ENCODE measurements at regions not wholly inside any gene's neighbourhood (a gene's known extent, or its start where the extent isn't known, plus 50 kb on each side); places are given as distances from the start of the nearest gene placed in this dataset.

GRCh38 chr5:4866817-4867216, 273.3 kb upstream of the ADAMTS16 start:
- H3K4me3 ChIP-seq (ENCODE audit: low read length): no peak overlapping the region

GRCh38 chr5:4868140-4868735, 271.9 kb upstream of the ADAMTS16 start:
- Histone ChIP-seq H3K4me1 (ENCODE audit: control insufficient read depth, low read depth, low read length) (no peaks in the 10 kb centered on the region), H3K36me3 (ENCODE audit: control insufficient read depth, low read depth, low read length) (no peaks in the 10 kb centered on the region), H3K27me3 (ENCODE audit: control insufficient read depth, insufficient read depth, low read length) (no peaks in the 10 kb centered on the region), H3K27ac (ENCODE audit: low read length) (no peak overlapping the region), H3K4me3 (ENCODE audit: low read length) (no peak overlapping the region), H3K9ac (ENCODE audit: low read length) (no peak overlapping the region), H3K9me3 (ENCODE audit: control insufficient read depth, low read depth, low read length) (no peaks in the 10 kb centered on the region)

More at GRCh38 chr5:4866817-4867216, 273.3 kb upstream of the ADAMTS16 start:
- H3K27ac ChIP-seq (ENCODE audit: low read length): no peak overlapping the region
- H3K36me3 ChIP-seq (ENCODE audit: control insufficient read depth, low read depth, low read length): no peaks in the 10 kb centered on the region
- no peaks in the 10 kb centered on the region for H3K9me3 ChIP-seq (ENCODE audit: control insufficient read depth, low read depth, low read length)
- H3K9ac ChIP-seq (ENCODE audit: low read length): no peak overlapping the region
- H3K4me1 ChIP-seq (ENCODE audit: control insufficient read depth, low read depth, low read length): no peaks in the 10 kb centered on the region
- no peaks in the 10 kb centered on the region for H3K27me3 ChIP-seq (ENCODE audit: control insufficient read depth, insufficient read depth, low read length)

- H3K36me3 ChIP-seq (ENCODE audit: control insufficient read depth, low read depth, low read length): no peaks in the 10 kb centered on the region
- no peak overlapping the region for H3K4me3 ChIP-seq (ENCODE audit: low read length)
- no peaks in the 10 kb centered on the region for H3K9me3 ChIP-seq (ENCODE audit: control insufficient read depth, low read depth, low read length)
- no peaks in the 10 kb centered on the region for H3K4me1 ChIP-seq (ENCODE audit: control insufficient read depth, low read depth, low read length)
- H3K27ac ChIP-seq (ENCODE audit: low read length): no peak overlapping the region
- H3K9ac ChIP-seq (ENCODE audit: low read length): no peak overlapping the region
- H3K27me3 ChIP-seq (ENCODE audit: control insufficient read depth, insufficient read depth, low read length): no peaks in the 10 kb centered on the region
These were observed 266.5 kb upstream of the ADAMTS16 start for GRCh38 chr5:4873652-4874051.

GRCh38 chr5:4874097-4874496, 266.0 kb upstream of the ADAMTS16 start:
- Histone ChIP-seq H3K9me3 (ENCODE audit: control insufficient read depth, low read depth, low read length) (no peaks in the 10 kb centered on the region), H3K36me3 (ENCODE audit: control insufficient read depth, low read depth, low read length) (no peaks in the 10 kb centered on the region), H3K4me1 (ENCODE audit: control insufficient read depth, low read depth, low read length) (no peaks in the 10 kb centered on the region), H3K27ac (ENCODE audit: low read length) (no peak overlapping the region), H3K9ac (ENCODE audit: low read length) (no peak overlapping the region), H3K27me3 (ENCODE audit: control insufficient read depth, insufficient read depth, low read length) (no peaks in the 10 kb centered on the region), H3K4me3 (ENCODE audit: low read length) (no peak overlapping the region)

- no peaks in the 10 kb centered on the region for H3K4me1 ChIP-seq (ENCODE audit: control insufficient read depth, low read depth, low read length)
- no peaks in the 10 kb centered on the region for H3K36me3 ChIP-seq (ENCODE audit: control insufficient read depth, low read depth, low read length)
- H3K9ac ChIP-seq (ENCODE audit: low read length): no peak overlapping the region
- no peak overlapping the region for H3K27ac ChIP-seq (ENCODE audit: low read length)
- H3K4me3 ChIP-seq (ENCODE audit: low read length): no peak overlapping the region
- H3K27me3 ChIP-seq (ENCODE audit: control insufficient read depth, insufficient read depth, low read length): no peaks in the 10 kb centered on the region
- H3K9me3 ChIP-seq (ENCODE audit: control insufficient read depth, low read depth, low read length): no peaks in the 10 kb centered on the region
These were observed 264.2 kb upstream of the ADAMTS16 start for GRCh38 chr5:4875942-4876341.

GRCh38 chr5:4876804-4877203, 263.3 kb upstream of the ADAMTS16 start:
- no peaks in the 10 kb centered on the region for H3K9me3 ChIP-seq (ENCODE audit: control insufficient read depth, low read depth, low read length)
- no peaks in the 10 kb centered on the region for H3K36me3 ChIP-seq (ENCODE audit: control insufficient read depth, low read depth, low read length)
- H3K27me3 ChIP-seq (ENCODE audit: control insufficient read depth, insufficient read depth, low read length): no peaks in the 10 kb centered on the region
- H3K27ac ChIP-seq (ENCODE audit: low read length): no peak overlapping the region
- no peak overlapping the region for H3K9ac ChIP-seq (ENCODE audit: low read length)
- H3K4me3 ChIP-seq (ENCODE audit: low read length): no peak overlapping the region
- H3K4me1 ChIP-seq (ENCODE audit: control insufficient read depth, low read depth, low read length): no peaks in the 10 kb centered on the region

GRCh38 chr5:4877579-4877978, 262.6 kb upstream of the ADAMTS16 start:
- Histone ChIP-seq H3K9ac (ENCODE audit: low read length) (no peak overlapping the region), H3K4me1 (ENCODE audit: control insufficient read depth, low read depth, low read length) (no peaks in the 10 kb centered on the region), H3K27ac (ENCODE audit: low read length) (no peak overlapping the region), H3K9me3 (ENCODE audit: control insufficient read depth, low read depth, low read length) (no peaks in the 10 kb centered on the region), H3K36me3 (ENCODE audit: control insufficient read depth, low read depth, low read length) (no peaks in the 10 kb centered on the region), H3K4me3 (ENCODE audit: low read length) (no peak overlapping the region), H3K27me3 (ENCODE audit: control insufficient read depth, insufficient read depth, low read length) (no peaks in the 10 kb centered on the region)

DNA sequence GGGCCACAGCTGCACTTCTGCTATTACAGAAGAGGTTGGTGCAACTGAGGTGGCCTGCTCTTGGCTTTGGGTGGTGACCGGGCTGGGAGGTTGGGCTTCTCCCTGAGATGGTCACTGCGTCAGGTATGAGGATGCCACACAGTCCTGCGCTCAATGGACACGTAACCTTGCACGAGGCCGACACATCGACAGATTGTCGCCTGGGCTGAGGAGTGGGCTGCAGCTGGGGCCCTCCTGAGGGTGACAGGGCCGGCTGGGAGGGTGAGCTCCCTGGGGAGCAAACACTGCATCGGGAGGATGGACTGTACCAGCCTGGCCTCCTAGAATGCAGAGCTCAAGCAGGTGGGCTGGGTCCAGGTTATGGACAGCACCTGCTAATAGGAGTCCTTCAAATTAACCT, 261.1 kb upstream of the ADAMTS16 start:
- no peaks in the 10 kb centered on the region for H3K9me3 ChIP-seq (ENCODE audit: control insufficient read depth, low read depth, low read length)
- no peaks in the 10 kb centered on the region for H3K4me1 ChIP-seq (ENCODE audit: control insufficient read depth, low read depth, low read length)
- H3K9ac ChIP-seq (ENCODE audit: low read length): no peak overlapping the region
- H3K36me3 ChIP-seq (ENCODE audit: control insufficient read depth, low read depth, low read length): no peaks in the 10 kb centered on the region
- H3K27ac ChIP-seq (ENCODE audit: low read length): no peak overlapping the region
- H3K27me3 ChIP-seq (ENCODE audit: control insufficient read depth, insufficient read depth, low read length): no peaks in the 10 kb centered on the region
- H3K4me3 ChIP-seq (ENCODE audit: low read length): no peak overlapping the region

GRCh38 chr5:4879693-4880303, 260.3 kb upstream of the ADAMTS16 start:
- no peaks in the 10 kb centered on the region for H3K27me3 ChIP-seq (ENCODE audit: control insufficient read depth, insufficient read depth, low read length)
- H3K9ac ChIP-seq (ENCODE audit: low read length): no peak overlapping the region
- no peaks in the 10 kb centered on the region for H3K9me3 ChIP-seq (ENCODE audit: control insufficient read depth, low read depth, low read length)
- no peaks in the 10 kb centered on the region for H3K36me3 ChIP-seq (ENCODE audit: control insufficient read depth, low read depth, low read length)
- no peaks in the 10 kb centered on the region for H3K4me1 ChIP-seq (ENCODE audit: control insufficient read depth, low read depth, low read length)
- no peak overlapping the region for H3K4me3 ChIP-seq (ENCODE audit: low read length)
- no peak overlapping the region for H3K27ac ChIP-seq (ENCODE audit: low read length)

DNA sequence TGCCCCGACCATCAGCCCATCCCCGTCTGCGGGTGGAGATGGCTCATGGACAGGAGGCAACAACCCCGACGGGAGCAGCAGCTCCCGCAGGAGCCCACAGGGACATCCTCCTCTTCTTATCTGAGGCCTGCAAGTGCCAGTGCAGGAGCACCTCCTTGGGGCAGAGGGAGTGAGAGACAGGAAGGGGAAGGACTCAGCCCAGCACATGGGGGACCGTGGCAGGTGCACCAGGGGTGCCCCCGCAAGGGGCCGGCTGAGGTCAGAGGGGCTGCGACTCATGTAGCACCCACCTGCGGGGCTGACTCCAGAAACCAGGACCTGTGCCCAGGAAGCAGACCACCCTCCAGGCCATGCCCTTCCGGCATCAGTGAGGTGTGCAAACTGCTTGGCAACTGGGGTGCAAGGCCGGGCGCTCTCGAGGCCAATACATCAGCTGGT, 259.8 kb upstream of the ADAMTS16 start:
- no peaks in the 10 kb centered on the region for H3K36me3 ChIP-seq (ENCODE audit: control insufficient read depth, low read depth, low read length)
- H3K9ac ChIP-seq (ENCODE audit: low read length): no peak overlapping the region
- no peaks in the 10 kb centered on the region for H3K4me1 ChIP-seq (ENCODE audit: control insufficient read depth, low read depth, low read length)
- H3K4me3 ChIP-seq (ENCODE audit: low read length): no peak overlapping the region
- H3K27ac ChIP-seq (ENCODE audit: low read length): no peak overlapping the region
- H3K9me3 ChIP-seq (ENCODE audit: control insufficient read depth, low read depth, low read length): no peaks in the 10 kb centered on the region
- no peaks in the 10 kb centered on the region for H3K27me3 ChIP-seq (ENCODE audit: control insufficient read depth, insufficient read depth, low read length)

DNA sequence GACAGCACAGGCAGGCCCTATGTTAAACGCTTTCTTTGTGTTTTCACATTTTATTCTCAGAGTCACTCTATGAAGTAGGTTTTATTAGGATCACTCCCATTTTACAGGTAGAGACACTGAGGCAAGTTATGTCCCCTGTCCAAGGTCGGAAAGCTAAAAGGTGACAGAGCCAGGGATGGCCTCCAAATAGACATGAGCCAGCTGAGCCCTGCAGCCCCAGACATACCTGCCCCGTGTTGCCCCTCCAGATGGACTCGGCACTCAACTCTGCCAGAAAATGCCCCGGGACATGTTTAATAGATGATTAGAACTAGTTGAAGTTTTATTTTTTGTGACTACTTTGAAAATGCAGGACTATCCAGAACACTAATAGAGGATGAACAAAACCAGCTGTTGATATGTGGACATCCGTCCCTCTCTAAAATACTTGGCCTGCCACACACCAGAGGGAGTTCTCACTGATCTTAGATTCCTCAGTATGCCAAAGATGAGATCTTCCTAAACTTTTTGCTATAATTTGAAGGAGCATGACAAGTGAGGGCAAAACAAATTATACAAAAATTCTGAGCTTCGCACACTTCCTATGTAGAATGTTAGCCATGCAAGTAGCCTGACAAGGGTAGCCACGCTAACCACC, 258.6 kb upstream of the ADAMTS16 start:
- Histone ChIP-seq H3K27me3 (ENCODE audit: control insufficient read depth, insufficient read depth, low read length) (no peaks in the 10 kb centered on the region), H3K27ac (ENCODE audit: low read length) (no peak overlapping the region), H3K36me3 (ENCODE audit: control insufficient read depth, low read depth, low read length) (no peaks in the 10 kb centered on the region), H3K4me1 (ENCODE audit: control insufficient read depth, low read depth, low read length) (no peaks in the 10 kb centered on the region), H3K9ac (ENCODE audit: low read length) (no peak overlapping the region), H3K4me3 (ENCODE audit: low read length) (no peak overlapping the region), H3K9me3 (ENCODE audit: control insufficient read depth, low read depth, low read length) (no peaks in the 10 kb centered on the region)

DNA sequence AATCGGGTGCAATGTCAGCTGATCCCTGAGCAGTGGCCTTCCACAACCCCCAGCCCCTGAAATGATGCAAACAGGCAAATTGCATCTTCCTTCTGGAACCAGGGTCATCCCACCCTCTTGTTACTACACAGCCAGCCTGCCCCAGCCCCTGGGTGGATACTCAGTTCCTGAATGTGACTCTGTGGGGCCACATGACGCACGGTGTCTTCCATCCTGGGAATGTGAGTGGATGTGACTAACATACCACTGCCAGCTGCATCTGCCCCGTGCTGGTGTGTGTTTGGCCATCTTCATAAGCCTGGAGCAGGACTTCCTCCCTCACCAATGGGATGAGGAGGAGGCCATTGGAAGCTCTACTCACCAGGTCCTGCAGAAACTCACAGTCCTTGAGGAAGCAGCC, 257.9 kb upstream of the ADAMTS16 start:
- Histone ChIP-seq H3K36me3 (ENCODE audit: control insufficient read depth, low read depth, low read length) (no peaks in the 10 kb centered on the region), H3K27me3 (ENCODE audit: control insufficient read depth, insufficient read depth, low read length) (no peaks in the 10 kb centered on the region), H3K27ac (ENCODE audit: low read length) (no peak overlapping the region), H3K9ac (ENCODE audit: low read length) (no peak overlapping the region), H3K9me3 (ENCODE audit: control insufficient read depth, low read depth, low read length) (no peaks in the 10 kb centered on the region), H3K4me1 (ENCODE audit: control insufficient read depth, low read depth, low read length) (no peaks in the 10 kb centered on the region), H3K4me3 (ENCODE audit: low read length) (no peak overlapping the region)
